HFFc6 (cell line): ENCODE measurements at regions not wholly inside any gene's neighbourhood (a gene's known extent, or its start where the extent isn't known, plus 50 kb on each side); places are given as distances from the start of the nearest gene placed in this dataset.

ENCODE experiments used
- DNase-seq: peaks from one replicate; pipeline ENCODE4 v3.0.0-alpha.2; 2018
- H3K27ac Mint-ChIP-seq: 2 replicates; pipeline ENCODE4 v1.8.0; 2020; ENCODE audit warnings: mild to moderate bottlenecking, mixed read lengths
- H3K27me3 Mint-ChIP-seq: 2 replicates; pipeline ENCODE4 v1.8.0; 2021; ENCODE audit warnings: mild to moderate bottlenecking, moderate library complexity, mixed read lengths; ENCODE audit not compliant: insufficient read depth
- H3K36me3 Mint-ChIP-seq: 2 replicates; pipeline ENCODE4 v1.8.0; 2021; ENCODE audit warnings: low read depth, mixed read lengths
- H3K4me1 Mint-ChIP-seq: 2 replicates; pipeline ENCODE4 v1.8.0; 2020; ENCODE audit warnings: low read depth, mixed read lengths
- H3K4me3 Mint-ChIP-seq: 2 replicates; pipeline ENCODE4 v1.8.0; 2020; ENCODE audit warnings: mild to moderate bottlenecking, moderate library complexity, mixed read lengths
- H3K9me3 Mint-ChIP-seq: 2 replicates; pipeline ENCODE4 v1.8.0; 2020; ENCODE audit warnings: mild to moderate bottlenecking, mixed read lengths
- TF ChIP-seq, protein P1 (sequence below): fragments of 200-600 bp; sonication (generic); IDR thresholded peaks from 2 replicates; pipeline ENCODE4 v1.5.0; 2021; ENCODE audit warnings: antibody characterized with exemption, mild to moderate bottlenecking

DNA sequence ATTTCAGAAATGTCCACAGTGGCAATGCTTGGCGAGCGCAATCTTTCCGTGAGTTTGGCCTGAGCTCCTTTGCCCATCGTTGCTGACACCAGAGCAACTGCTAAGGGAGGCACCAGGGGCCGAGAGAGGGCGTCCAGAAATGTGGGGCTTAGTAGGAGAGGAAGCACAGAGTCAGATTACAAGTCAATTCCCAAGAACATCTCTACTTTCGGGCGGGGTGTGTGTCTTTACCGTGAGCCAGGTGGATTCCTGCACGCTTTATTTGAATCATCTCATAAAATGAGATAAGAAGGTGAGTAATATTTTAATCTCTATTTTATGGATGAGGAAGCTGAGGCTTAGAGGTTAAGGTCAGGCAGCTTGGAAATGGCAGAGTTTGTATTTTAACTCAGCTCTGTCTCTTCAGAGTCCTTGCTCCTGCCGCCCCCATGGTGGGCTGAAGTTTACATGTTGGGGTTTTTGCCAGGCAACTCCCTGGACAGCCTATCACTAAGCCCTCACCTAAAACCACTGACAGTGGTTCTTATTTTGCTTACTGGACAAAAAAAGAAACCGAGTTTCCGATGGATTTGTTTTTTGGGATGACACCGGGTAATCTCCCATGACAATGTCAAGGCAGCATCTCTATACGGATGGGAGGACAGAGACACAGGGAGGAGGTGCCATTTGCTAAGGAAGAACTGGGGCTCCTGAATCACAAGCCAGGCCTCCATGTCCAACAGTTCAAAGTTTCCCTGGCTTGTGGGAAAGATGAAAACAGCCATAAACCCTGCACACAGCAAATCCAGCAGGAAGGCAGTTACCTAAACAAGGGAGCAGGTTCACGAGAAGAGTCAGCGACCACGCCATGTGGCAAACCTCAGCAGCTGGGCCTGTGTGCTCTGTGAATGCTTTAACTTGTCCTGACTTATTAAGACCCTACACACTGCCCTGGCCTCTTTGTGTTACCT, 112.6 kb upstream of the SLC24A3 start:
- no peaks in the 10 kb centered on the region for H3K4me1 Mint-ChIP-seq
- peaks cover 35% of the 10 kb centered on the region for H3K9me3 Mint-ChIP-seq
- DNase-seq: no peak
- H3K36me3 Mint-ChIP-seq: no peaks in the 10 kb centered on the region
- H3K27ac Mint-ChIP-seq: no peak overlapping the region
- TF ChIP-seq, protein P1, sequence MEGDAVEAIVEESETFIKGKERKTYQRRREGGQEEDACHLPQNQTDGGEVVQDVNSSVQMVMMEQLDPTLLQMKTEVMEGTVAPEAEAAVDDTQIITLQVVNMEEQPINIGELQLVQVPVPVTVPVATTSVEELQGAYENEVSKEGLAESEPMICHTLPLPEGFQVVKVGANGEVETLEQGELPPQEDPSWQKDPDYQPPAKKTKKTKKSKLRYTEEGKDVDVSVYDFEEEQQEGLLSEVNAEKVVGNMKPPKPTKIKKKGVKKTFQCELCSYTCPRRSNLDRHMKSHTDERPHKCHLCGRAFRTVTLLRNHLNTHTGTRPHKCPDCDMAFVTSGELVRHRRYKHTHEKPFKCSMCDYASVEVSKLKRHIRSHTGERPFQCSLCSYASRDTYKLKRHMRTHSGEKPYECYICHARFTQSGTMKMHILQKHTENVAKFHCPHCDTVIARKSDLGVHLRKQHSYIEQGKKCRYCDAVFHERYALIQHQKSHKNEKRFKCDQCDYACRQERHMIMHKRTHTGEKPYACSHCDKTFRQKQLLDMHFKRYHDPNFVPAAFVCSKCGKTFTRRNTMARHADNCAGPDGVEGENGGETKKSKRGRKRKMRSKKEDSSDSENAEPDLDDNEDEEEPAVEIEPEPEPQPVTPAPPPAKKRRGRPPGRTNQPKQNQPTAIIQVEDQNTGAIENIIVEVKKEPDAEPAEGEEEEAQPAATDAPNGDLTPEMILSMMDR: no peak
- no peak overlapping the region for H3K4me3 Mint-ChIP-seq
- H3K27me3 Mint-ChIP-seq: no peaks in the 10 kb centered on the region

DNA sequence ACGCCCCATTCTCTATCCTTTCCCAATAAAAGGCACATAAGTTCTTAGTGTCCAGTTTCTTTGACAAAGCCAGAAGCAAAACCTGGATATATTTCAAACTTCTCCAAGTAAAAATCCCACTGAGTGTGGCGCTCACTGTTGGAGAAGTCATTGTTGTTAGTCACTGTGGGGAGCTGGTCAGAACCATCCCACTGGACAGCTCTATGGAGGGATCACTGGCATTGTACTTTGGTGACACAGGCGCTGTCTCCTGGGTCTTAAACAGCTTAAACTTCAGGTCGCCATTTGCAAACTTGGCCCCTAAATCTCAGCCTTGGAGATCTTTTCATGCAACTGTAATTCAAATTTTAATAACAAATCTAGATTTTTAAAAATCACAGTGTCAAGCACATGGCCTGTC, 111.5 kb upstream of the SLC24A3 start:
- no peak for DNase-seq
- Mint-ChIP-seq H3K9me3 (peaks cover 40% of the 10 kb centered on the region), H3K27ac (no peak overlapping the region), H3K36me3 (no peaks in the 10 kb centered on the region), H3K4me1 (no peaks in the 10 kb centered on the region), H3K4me3 (no peak overlapping the region), H3K27me3 (no peaks in the 10 kb centered on the region)
- TF ChIP-seq, protein P1: no peak

DNA sequence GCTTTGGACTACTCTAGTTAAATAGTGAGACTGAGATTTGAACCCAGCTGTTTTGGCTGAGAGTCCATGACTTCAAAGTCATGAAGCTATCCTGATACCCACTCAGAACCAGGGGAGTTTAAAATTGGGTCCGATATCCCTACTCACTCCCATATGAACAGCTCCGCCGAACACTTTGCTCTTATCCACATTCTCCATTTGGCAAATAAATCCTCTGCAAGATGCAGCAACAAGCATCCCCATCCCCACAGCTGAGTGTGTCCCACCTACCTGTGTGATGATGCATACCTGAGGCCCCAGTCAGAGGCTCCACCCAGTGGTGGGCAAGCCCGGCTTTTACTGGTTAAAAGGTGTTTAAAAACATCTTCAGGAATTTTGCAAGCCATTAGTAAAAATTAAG, 108.3 kb upstream of the SLC24A3 start:
- Mint-ChIP-seq H3K27ac (no peak overlapping the region), H3K27me3 (no peaks in the 10 kb centered on the region), H3K9me3 (peaks cover 51% of the 10 kb centered on the region), H3K4me3 (no peak overlapping the region), H3K4me1 (no peaks in the 10 kb centered on the region), H3K36me3 (no peaks in the 10 kb centered on the region)
- DNase-seq: no peak
- TF ChIP-seq, protein P1: no peak

DNA sequence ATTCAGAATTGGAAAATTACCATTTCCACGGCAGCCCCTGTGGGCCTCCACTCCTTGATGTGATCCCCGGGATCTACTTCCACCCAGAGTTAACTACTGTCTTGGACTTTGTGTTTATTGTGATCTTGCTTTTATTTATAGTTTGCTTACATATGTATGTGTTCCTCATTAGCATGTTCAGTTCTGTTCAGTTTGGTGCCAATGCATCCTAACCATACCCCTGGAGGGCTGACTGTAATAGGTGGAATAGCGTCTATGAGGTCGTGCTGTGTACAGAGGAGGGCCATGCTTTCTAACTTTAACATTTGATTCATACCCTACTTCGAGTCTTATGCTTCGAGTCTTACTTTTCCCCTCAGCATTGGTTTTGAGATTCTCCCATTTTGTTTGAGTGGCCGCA, 104.3 kb upstream of the SLC24A3 start:
- peaks cover 42% of the 10 kb centered on the region for H3K9me3 Mint-ChIP-seq
- TF ChIP-seq, protein P1: no peak
- no peak for DNase-seq
- H3K36me3 Mint-ChIP-seq: no peaks in the 10 kb centered on the region
- H3K4me3 Mint-ChIP-seq: no peak overlapping the region
- no peaks in the 10 kb centered on the region for H3K27me3 Mint-ChIP-seq
- no peaks in the 10 kb centered on the region for H3K4me1 Mint-ChIP-seq
- no peak overlapping the region for H3K27ac Mint-ChIP-seq

DNA sequence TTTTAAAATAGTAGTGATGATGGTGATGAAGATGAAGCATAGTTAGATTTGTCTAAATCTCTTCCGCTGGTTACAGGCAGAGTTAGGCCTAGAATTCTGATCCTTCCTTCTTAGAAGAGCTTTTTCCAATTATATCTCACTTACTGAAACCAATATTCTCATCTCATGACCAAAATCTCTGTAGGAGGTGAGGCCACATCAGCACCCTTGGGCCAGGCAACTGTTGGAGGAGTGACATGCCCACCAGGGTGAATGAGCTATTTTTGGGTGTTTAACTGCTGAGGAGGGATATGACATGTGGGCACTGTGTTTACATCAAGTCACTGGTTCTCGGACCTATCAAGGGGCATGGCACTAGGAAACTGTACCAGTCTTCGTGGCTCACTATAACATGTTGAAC, 102.2 kb upstream of the SLC24A3 start:
- TF ChIP-seq, protein P1: no peak

More for the DNA sequence above, 102.2 kb upstream of the SLC24A3 start:
- Mint-ChIP-seq H3K27ac (no peak overlapping the region), H3K27me3 (no peaks in the 10 kb centered on the region), H3K4me1 (no peaks in the 10 kb centered on the region), H3K4me3 (no peak overlapping the region), H3K9me3 (peaks cover 31% of the 10 kb centered on the region), H3K36me3 (no peaks in the 10 kb centered on the region)
- no peak for DNase-seq
